Stimulated activated CD4-positive, alpha-beta T cell treated with anti-CD3 and anti-CD28 coated beads, Interleukin-1b, Interleukin-23, amount 100 ng/mL, for 24 hours (primary cell): ENCODE measurements at regions not wholly inside any gene's neighbourhood (a gene's known extent, or its start where the extent isn't known, plus 50 kb on each side); places are given as distances from the start of the nearest gene placed in this dataset.

ENCODE experiments used
- DNase-seq, 4 experiments: peaks; one replicate each; pipeline ENCODE4 v3.0.0-alpha.2; 2020; ENCODE audit warnings: low read depth in 4 of 4, low spot score in 1 of 4

DNA sequence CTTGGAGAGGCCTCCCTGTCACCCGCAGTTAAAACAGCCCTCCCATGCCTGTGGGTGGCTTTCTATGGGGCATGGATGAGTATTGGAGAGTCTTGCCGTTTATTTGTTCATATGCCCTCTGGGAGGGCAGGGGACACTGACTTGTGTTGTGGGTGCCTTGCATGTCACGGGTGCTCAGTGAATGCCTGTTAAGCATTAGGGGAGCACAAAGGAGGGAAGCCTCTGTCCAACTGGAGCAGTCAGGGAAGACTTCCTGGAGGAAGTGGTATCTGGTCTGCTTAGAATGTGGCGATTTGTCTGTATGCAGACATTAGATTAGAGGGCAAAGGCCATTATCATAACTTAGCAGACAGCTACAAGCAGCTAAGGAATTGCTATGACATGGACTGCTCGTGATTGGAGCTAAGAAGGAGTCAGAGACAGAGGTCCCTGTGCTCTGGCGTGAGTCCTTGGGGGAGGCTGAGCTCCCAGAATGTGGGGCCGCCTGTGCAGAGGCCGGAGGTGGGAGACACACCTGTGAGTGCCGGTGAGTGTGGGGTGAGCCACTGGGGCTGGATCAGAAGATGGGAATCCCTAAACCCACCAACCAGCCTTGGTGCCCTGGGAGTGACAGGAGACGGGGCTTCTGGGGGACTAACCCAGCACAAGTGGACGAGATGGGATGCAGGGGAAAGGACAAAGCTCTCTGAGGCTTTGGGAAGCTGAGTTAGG lies 286.1 kb downstream of the SEC14L1 start:
- no peak for DNase-seq

DNA sequence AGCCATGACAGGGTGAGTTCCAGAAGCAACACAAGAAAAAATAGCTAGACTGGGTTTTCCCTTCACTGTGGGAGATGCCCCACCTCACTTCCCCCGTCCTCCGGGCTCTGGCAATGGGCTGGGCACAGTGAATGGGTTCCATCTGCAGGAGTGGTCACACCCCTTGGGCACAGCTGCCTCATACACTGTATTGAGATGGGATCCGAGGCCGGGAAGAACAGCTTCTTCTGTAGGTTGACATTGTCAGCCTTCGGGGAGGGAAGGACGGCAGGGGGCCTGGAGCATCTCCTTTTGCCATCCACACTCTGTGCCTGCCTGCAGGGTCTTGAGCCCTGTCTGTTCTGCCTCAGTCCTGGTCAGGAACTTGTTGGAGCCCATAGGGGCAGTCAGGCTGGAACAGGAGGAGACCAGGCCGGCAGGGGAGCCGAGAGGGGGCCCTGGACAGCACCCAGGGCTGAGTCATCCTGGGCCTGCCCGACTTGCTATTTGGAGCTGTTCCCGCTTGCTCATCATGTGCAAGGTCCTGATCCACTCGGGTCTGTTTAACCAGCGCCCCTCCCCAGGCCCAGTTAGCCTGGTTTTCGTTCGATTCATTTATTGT lies 286.7 kb downstream of the SEC14L1 start:
- no peak for DNase-seq

DNA sequence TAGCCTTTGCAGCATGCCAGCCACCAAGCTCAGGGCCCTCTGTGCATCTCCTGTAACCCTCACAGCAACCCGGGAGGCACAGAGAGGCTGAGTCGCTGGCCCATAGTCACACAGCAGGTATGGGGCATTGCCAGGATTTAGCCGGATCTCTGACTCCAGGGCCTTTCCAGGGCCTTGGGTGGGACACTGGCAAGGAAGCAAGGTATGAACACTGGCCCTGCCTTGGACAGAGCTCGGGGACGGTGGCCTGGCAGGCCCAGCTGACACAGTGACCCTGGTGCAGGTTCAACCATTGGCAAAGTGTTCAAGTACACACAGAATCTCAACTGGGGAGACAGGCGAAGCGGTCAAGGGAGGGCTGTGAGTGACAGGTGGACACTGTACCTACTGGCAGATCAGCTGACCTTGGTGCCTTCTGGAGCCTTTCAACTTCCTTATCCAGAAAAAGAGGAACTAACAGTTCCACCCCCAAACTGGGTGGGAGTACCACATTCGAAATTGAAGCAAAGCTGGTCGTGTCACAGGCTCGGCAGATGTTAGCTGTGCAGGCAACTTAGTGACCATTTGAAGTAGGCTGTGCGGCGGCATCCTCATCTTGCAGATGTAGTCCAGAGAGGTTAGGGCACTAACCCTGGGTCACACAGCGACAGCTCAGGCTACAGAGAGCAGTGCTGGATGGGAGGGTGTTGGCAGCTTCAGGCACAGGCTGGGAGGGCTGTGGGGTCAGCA lies 287.4 kb downstream of the SEC14L1 start:
- DNase-seq, result no peak

GRCh38 chr17:77428749-77429368 lies 288.1 kb downstream of the SEC14L1 start:
- DNase-seq, result no peak

DNA sequence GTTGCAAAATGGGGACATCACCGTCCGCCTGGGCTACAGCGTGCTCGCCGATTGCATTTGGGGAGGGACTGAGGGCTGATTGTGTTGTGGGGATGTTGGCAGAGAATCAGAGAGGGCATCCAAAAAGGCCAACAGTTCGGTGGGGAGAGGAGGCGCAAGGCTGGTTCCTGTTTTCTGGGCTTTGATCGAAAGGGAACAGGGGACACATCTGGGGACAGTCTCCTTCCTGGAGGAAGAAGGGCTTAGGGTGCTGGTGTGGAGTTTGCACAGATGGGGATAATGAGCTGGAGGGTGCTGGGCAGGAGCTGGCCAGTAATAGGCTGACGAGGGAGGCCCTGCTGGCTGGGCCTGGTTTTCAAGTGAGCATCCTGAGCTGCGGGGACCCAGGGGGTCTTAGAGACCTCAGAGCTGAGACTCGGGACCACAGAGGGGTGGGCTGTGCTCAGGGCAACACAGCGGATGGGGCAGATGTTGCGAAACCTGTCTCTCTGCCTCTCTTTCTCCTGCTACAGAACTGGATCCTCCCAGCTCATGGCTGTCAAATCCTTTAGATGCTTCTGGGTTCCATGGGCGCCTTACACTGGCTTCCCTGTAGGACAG lies 288.7 kb downstream of the SEC14L1 start:
- no peak for DNase-seq

DNA sequence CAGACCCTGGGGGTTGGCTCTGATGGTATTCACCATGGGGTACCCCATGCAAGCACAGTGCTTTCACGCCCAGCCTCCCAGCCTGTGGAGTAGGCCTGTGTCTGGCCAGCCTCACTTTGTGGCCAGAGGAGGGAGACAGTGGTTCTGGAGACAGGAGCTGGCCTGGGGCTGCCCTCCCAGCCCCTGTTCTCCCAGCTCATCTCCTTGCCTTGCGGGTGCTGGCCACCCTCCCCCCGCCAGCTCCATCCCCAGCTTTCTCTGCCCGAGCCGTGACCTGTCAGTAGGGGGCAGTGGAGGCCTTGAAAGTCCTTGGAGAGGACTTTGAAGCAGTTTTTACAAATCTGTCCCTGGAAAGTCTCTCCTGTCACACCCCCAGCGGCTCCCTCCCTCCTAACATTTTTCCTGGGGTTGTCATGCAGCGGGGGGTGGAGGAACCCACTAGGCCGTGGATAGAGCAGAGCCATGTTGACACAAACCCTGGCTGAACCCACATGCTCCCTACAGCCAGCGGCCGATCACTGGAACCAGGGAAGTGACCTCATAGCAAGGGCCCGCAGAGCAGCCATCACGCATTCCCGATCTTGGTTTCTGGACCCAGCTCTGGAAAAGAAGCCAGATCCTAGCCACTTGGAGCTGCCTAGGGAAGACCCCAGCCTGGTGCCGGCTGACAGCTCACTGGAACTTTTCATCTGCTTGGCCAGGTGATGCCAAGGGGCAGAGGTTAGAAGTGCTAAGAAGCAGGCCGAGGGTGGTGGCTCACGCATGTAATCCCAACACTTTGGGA lies 289.4 kb downstream of the SEC14L1 start:
- peak; percentile 71 to 84 (median 78) for DNase-seq

GRCh38 chr17:77432034-77432661 lies 291.4 kb downstream of the SEC14L1 start:
- no peak for DNase-seq

GRCh38 chr17:77432742-77433141 lies 292.0 kb downstream of the SEC14L1 start:
- DNase-seq, result no peak

DNA sequence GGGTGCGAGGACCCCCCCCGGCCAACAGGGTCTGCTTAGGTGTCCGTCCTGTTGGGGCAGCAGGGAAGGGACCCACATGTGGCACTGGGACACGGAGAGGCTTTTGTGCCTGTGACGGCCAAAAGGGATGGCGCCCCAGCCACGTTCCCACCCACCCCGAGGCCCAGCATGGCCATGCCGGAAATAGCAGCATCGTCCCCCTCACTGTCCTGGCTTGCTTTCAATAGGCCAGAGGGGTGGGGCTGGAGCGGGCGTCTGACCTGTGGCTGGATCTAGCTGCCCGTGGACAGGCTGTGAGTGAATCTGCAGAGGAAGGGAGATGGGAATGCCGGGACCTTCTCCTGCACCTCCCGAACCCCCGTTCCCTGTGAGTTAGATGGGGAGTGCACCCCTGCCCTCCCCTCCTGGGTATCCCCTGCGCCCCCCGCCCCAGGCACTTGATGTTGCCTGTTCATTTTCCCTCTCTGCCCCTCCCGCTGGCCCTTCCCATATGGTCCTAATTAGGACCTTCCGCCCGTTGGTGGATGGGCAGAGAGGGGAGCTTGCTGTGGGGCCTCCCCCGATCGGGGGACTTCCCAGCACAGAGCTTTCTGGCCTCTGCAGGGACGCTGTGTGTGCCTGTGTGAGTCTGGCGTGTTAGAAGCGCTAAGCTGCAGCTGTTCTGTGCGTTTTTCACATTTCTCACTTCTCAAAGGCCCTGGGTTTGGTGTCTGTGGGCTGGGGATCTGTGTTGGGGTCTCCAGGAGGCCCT lies 292.8 kb downstream of the SEC14L1 start:
- no peak for DNase-seq

DNA sequence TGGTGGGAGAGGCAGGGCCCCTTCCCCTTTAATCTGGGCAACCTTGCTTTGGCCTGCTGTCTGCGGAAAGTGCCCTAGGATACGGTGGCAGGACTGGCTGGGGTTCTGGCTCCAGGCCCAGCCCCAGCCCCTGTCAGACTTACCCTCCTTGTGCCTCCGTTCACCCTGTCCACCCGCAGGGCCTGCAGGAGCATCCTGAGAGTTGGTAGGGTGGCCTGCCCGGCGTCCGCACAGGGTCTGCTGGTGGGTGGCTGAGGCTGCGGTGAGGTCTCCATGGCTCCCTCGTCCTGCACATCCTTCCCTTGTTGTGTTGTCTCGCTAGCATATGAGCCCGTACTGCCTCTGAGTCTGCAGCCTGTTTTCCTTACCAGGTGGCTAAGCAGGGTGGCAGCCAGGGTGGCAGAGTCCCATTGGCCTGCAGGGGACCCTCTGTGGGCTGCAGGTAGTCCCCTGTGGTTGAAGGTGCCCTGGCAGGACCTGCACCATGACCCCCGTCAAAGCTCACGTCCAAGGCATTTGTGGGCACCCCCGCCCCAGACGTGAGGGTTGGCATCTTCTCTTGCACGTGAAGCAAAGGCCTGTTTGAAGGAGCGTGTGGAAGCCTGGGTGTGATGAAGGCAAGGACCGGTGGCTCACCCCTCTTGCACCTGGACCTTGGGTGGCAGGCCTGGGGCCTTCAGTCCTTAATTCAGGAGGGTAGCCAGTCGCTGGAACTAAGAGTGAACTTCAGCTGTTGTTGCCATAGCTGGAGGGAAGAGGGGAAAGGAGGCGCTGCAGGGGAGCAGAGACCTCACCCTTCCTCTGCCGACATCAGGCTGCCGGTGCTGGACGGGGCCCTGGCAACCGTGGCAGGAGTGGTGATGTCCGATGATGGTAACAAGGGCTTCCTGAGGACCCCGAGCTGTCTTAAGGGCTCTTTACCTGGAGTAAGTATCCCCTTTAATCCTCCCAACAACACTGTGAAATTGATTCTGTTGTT lies 293.7 kb downstream of the SEC14L1 start:
- no peak for DNase-seq

- DNase-seq, result no peak
These were observed 294.7 kb downstream of the SEC14L1 start for GRCh38 chr17:77435272-77436057.

DNA sequence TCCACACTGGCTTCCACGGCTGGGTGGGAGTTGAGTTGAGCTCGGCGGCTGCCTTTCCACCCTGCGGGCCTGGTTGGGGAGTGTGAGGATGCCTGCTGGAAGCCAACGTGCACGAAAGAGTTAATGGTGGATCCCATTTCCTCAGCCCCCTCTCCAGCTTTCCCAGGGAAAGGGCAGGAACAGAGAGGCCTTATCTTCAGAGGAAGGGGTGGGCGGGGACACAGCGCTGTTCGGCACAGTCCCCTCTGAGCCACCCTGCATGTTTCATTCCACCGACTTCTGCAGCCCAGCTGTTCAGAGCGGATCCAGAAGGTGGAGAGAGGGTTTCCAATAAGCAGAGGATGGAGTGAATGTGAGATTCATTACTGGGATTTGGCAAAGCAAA lies 295.3 kb downstream of the SEC14L1 start:
- no peak for DNase-seq

DNA sequence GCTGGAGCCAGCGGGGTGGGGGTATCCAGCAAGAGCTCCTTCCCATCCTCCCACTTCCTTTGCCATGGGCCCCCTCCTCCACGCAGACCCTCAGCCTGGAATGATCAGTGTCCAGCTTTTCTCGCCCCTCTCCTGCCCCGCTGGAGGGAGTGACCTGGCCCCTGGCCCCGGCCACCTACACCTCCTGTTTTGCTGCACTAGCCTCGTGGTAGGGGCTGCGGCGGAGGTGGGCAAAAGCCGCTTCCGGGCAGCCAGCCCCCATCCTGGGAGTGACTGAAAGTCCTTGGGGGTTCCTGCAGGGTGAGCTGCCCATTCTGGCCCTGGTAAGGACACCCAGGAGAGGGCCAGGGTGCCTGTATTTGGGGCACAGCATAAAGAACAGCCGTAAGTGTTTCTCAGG lies 295.7 kb downstream of the SEC14L1 start:
- no peak for DNase-seq

DNA sequence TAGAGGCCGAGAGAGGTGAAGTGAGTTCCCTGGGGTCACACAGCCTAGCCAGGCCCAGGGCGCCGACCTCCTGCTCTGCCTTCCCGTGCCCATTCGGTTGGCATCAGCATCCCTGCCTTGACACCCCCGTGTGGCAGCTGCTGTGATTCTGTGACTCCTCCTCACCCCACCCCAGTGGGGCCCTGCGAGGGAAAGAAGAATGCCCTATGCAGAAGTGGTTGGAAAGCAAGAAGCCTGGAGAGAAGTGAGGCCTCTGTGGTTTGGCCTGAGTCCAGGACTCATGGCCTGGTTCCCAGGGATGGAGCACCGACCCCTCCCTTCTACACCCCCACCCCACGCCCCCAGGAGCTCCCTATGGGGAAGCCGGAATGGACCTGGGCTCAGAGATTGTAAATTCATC lies 296.2 kb downstream of the SEC14L1 start:
- DNase-seq, result no peak

DNA sequence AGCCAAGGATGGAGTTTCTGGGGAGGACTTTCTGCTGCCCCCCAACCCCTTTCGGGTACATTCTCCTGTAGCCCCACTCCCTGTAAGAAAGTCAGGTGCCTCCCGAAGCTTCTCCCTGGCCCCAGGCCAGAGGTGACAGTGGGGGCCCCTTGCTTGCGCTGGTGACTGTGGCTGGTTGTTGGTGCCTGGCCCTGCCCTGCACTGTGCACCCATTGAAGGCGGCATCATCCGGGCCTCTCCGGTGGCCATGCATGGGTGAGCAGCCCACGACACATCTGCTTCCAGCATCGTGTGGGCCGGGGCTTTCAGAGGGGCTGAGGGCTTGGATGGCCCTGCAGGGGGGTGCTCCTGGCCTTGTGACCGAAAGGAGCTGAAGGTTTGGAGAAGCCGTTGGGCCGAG lies 297.0 kb downstream of the SEC14L1 start:
- no peak for DNase-seq

GRCh38 chr17:77438241-77439188 lies 297.7 kb downstream of the SEC14L1 start:
- no peak for DNase-seq
